Right cardiac atrium (tissue), 5 donors: ENCODE measurements at regions not wholly inside any gene's neighbourhood (a gene's known extent, or its start where the extent isn't known, plus 50 kb on each side); places are given as distances from the start of the nearest gene placed in this dataset.
"Not testable (repeated sequence)": the region's sequence is repeated elsewhere in the genome, so short reads cannot be mapped to it uniquely, and the experiment has no call there.

Source experiments
- ATAC-seq, 2 donors: fragments of 200-7000 bp; cut with Tn5 transposase; one replicate each; pipeline versions ENCODE4 v1.8.0 to v1.9.1; 2020; ENCODE audit warnings: moderate library complexity in 2 of 2, mild to moderate bottlenecking in 1 of 2
- DNase-seq, 3 donors: peaks; one replicate each; pipeline ENCODE4 v3.0.0-alpha.2; 2020
- H3K27ac ChIP-seq: one replicate; pipeline ENCODE4 v1.5.1; 2013; ENCODE audit warnings: mild to moderate bottlenecking, low read length, control low read depth, moderate library complexity
- H3K27me3 ChIP-seq: one replicate; pipeline ENCODE4 v1.6.1; 2013; ENCODE audit not compliant: control insufficient read depth, insufficient read depth
- H3K4me1 ChIP-seq: one replicate; pipeline ENCODE4 v1.6.1; 2013; ENCODE audit warnings: low read length; ENCODE audit not compliant: control insufficient read depth, insufficient read depth
- H3K4me3 ChIP-seq: one replicate; pipeline ENCODE4 v1.5.1; 2013; ENCODE audit warnings: low read length, control low read depth
- H3K9me3 ChIP-seq: one replicate; pipeline ENCODE4 v1.6.1; 2013; ENCODE audit warnings: low read length; ENCODE audit not compliant: control insufficient read depth
- WGBS: extraction: QIAGEN DNeasy Blood & Tissue Kit; methylation state at CpG from one replicate; pipeline ENCODE4 v1.1.7; 2013; 5-methylcytosine and 5-hydroxymethylcytosine counted together
- intact Hi-C, 4 donors: fragments of 100-400 bp; cut with DNase I; formaldehyde crosslinking; loops; one replicate each; pipeline versions ENCODE4 v1.11.0 to v1.14.0; 2022 to 2023
- donor health status: healthy with polysubstance abuse.
- donor health status: DM: no; HTN: yes; CAD: no.
- donor health status: DM: no; HTN: no; CAD: no.
- donor health status: DM: no; HTN: yes; CAD: no; lungs with severe emphysema.
- donor health status: DM: yes; HTN: yes; CAD: no.

GRCh38 chr3:127491024-127491305 lies 99.6 kb downstream of the TPRA1 start:
- H3K27me3 ChIP-seq, H3K4me1 ChIP-seq, ATAC-seq, H3K9me3 ChIP-seq, intact Hi-C loops, DNase-seq, H3K27ac ChIP-seq, H3K4me3 ChIP-seq: not testable (repeated sequence)
- 43% methylated on average over 2 of the region's 2 CpGs for WGBS

GRCh38 chr3:127490271-127491023 lies 100.1 kb downstream of the TPRA1 start:
- H3K9me3 ChIP-seq: no peaks in the 10 kb centered on the region
- ATAC-seq (no peak), DNase-seq (no peak)
- no peaks in the 10 kb centered on the region for H3K27me3 ChIP-seq
- intact Hi-C loops: no loop called here
- no peaks in the 10 kb centered on the region for H3K4me1 ChIP-seq
- H3K4me3 ChIP-seq: no peak overlapping the region
- no peak overlapping the region for H3K27ac ChIP-seq
- 62% methylated on average over 7 of the region's 7 CpGs for WGBS

GRCh38 chr3:127489357-127489756 lies 101.2 kb downstream of the TPRA1 start:
- Histone ChIP-seq H3K4me1 (no peaks in the 10 kb centered on the region), H3K9me3 (no peaks in the 10 kb centered on the region), H3K27me3 (no peaks in the 10 kb centered on the region), H3K4me3 (no peak overlapping the region), H3K27ac (no peak overlapping the region)
- no peak for ATAC-seq
- 77% methylated on average over 5 of the region's 5 CpGs for whole genome bisulfite sequencing
- no peak for DNase-seq
- intact Hi-C loops: no loop called here

DNA sequence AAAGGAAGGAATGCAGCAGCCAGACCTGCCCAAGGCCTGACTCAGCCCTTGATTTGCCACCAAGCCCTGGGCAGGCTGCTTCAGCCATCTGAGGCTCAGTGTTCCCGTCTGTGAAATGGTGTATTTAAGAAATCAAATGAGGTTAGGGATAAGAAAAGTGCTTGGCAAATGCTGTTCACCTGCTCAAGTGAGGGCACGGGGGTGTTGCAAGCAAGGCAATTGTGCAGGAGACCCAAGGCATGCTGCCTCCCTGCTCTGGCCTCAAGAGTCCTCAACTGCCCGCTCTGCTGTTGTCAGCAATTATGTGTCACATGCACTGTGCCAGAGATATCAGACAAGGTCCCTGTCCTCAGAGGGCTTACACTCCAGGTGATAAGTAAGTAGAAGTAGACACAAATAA lies 101.8 kb downstream of the TPRA1 start:
- intact Hi-C loops: no loop called here
- DNase-seq (no peak), ATAC-seq (no peak)
- H3K4me3 ChIP-seq: no peak overlapping the region
- no peak overlapping the region for H3K27ac ChIP-seq
- WGBS: 94% methylated on average over 3 of the region's 3 CpGs
- H3K27me3 ChIP-seq: no peaks in the 10 kb centered on the region
- H3K9me3 ChIP-seq: no peaks in the 10 kb centered on the region
- H3K4me1 ChIP-seq: no peaks in the 10 kb centered on the region

- Histone ChIP-seq H3K4me3 (no peak overlapping the region), H3K4me1 (no peaks in the 10 kb centered on the region), H3K27me3 (no peaks in the 10 kb centered on the region), H3K9me3 (no peaks in the 10 kb centered on the region), H3K27ac (no peak overlapping the region)
- no peak for DNase-seq
- WGBS: 54% methylated on average over 8 of the region's 8 CpGs
- ATAC-seq: no peak
- intact Hi-C loops: no loop called here
These were observed 102.3 kb downstream of the TPRA1 start for GRCh38 chr3:127488141-127488672.

DNA sequence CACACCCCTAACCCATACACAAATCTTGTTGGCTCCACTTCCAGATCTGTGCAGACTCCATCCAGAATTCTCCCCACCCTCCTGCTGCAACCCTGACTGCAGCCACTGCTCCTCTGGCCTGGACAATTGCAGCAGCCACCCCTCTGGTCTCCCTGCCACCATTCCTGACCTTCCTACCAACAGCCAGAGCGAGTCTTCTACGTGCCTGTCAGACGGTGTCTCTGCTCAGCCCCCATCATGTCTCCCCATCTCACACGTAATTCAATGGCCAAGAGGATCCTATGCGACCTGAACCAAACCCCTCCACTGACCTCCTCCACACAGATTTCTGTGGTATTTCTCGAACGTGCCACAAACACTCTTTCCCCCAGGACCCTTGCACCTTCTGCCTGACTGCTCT lies 103.3 kb downstream of the TPRA1 start:
- Histone ChIP-seq H3K9me3 (no peaks in the 10 kb centered on the region), H3K27ac (no peak overlapping the region), H3K4me1 (no peaks in the 10 kb centered on the region), H3K27me3 (no peaks in the 10 kb centered on the region), H3K4me3 (no peak overlapping the region)
- intact Hi-C loops: no loop called here
- WGBS: 80% methylated on average over 7 of the region's 7 CpGs
- DNase-seq: no peak
- no peak for ATAC-seq

- WGBS: 84% methylated on average over 10 of the region's 10 CpGs
- Histone ChIP-seq H3K9me3 (no peaks in the 10 kb centered on the region), H3K4me3 (no peak overlapping the region), H3K4me1 (no peaks in the 10 kb centered on the region), H3K27ac (no peak overlapping the region), H3K27me3 (no peaks in the 10 kb centered on the region)
- intact Hi-C loops: no loop called here
- ATAC-seq (no peak), DNase-seq (no peak)
These were observed 104.1 kb downstream of the TPRA1 start for GRCh38 chr3:127486321-127486944.

DNA sequence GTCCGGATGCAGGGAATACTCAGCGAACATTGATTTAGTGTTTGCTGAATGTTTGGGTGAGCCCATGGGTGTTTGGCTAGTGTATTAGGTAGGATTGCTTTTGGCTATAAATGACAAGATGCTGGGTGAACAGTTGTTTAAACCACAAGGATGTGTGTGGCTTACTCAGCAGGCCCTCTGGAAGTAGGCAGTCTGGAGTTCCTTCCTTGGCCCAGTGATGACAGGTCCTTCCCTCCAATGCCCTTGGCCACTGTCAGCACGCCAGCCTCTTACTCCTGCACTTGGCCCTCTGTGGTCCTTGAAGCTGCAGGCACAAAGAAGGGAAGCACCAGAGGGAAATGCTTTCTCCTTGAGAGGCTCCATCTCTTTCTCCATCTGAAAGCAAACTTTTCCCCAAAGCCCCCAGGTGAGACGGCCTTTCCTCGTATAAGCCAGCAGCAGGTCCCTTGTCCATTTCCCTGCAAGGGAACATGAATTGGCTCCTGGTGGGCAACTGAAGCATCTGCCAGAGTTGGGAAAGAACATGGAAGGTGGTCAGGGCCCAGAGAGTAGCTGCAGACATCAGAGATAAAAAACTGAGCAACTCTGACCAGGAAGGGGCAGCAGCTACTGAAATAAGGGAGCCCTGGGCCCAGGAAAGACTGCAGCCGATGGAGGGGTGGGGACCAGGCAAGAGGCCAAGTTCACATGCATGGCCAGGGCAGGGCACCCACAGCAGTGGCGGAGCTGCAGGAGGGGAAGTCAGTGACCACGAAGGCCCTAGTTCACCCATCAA lies 105.0 kb downstream of the TPRA1 start:
- Histone ChIP-seq H3K9me3 (no peaks in the 10 kb centered on the region), H3K4me1 (peaks cover 2% of the 10 kb centered on the region), H3K4me3 (no peak overlapping the region), H3K27ac (no peak overlapping the region), H3K27me3 (no peaks in the 10 kb centered on the region)
- WGBS: 86% methylated on average over 8 of the region's 8 CpGs
- no peak for DNase-seq
- intact Hi-C loops: no loop called here
- ATAC-seq: no peak

- intact Hi-C loops: no loop called here
- ATAC-seq: no peak
- Histone ChIP-seq H3K27ac (no peak overlapping the region), H3K9me3 (no peaks in the 10 kb centered on the region), H3K4me1 (peaks cover 2% of the 10 kb centered on the region), H3K4me3 (no peak overlapping the region), H3K27me3 (no peaks in the 10 kb centered on the region)
- DNase-seq: no peak
- 59% methylated on average over 9 of the region's 9 CpGs for WGBS
These were observed 105.7 kb downstream of the TPRA1 start for GRCh38 chr3:127484601-127485388.

DNA sequence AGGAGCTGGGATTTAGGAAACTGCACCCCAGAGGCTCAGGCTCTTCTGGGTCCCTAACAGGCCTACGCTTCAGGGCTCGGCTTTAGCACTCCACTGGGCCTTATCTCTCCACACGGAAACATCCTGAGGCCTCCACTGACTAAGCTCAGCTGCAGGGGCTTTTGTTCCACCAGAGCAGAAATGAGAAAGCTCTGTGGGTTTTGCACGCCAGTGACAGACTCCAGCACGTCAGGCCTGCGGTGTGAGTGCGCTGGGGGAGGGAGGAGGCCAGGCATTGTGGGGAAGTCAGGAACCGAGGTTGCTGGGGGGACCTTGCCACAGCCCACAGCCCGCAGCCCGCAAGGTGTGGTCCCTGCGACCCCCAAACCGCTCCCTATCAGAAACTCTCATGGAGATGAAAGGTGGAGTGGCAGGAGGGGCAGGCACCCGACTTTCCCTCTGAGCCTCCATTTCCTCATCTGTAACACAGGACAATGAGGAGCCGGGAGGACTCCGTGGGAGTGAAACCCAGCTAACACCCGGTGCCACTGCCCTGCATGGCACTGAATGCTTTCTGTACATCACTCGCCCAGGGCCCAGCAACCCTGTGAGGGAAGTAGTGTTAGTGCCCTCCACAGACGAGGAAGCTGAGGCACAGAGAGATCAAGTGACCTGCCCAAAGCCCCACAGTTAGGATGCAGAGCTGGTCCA lies 106.5 kb downstream of the TPRA1 start:
- intact Hi-C loops: no loop called here
- no peak for ATAC-seq
- Histone ChIP-seq H3K4me3 (no peak overlapping the region), H3K27ac (no peak overlapping the region), H3K4me1 (peaks cover 2% of the 10 kb centered on the region), H3K27me3 (no peaks in the 10 kb centered on the region), H3K9me3 (no peaks in the 10 kb centered on the region)
- DNase-seq: no peak
- WGBS: 66% methylated on average over 18 of the region's 18 CpGs
